Astrocyte of the cerebellum (primary cell): ENCODE measurements at regions not wholly inside any gene's neighbourhood (a gene's known extent, or its start where the extent isn't known, plus 50 kb on each side); places are given as distances from the start of the nearest gene placed in this dataset.

Experiments
- DNase-seq: peaks from one replicate; pipeline ENCODE4 v3.0.0-alpha.2; 2011; ENCODE audit warnings: low read depth
- H3K4me3 ChIP-seq: 2 replicates; pipeline ENCODE4 v1.5.1; 2011; ENCODE audit warnings: mild to moderate bottlenecking, low read depth, low read length, moderate library complexity
- CTCF ChIP-seq: IDR thresholded peaks from 2 replicates; pipeline ENCODE4 v1.5.1; 2012; ENCODE audit warnings: low read length, low read depth, moderate library complexity, mild to moderate bottlenecking; ENCODE audit errors: missing control alignments
- in situ Hi-C: cut with HindIII; loops from 2 replicates; pipeline ENCODE4 v1.10.0; 2017; ENCODE audit warnings: low sequenced_read_pairs

- H3K4me3 ChIP-seq: no peak overlapping the region
- DNase-seq: no peak
- in situ Hi-C loops: no loop called here
- no peak for TF ChIP-seq CTCF
Observed at GRCh38 chr12:92424338-92424737, 278.5 kb upstream of the PLEKHG7 start.

GRCh38 chr12:92421701-92422100 lies 276.1 kb upstream of the BTG1 start:
- DNase-seq: no peak
- H3K4me3 ChIP-seq: no peak overlapping the region
- in situ Hi-C loops: no loop called here
- TF ChIP-seq CTCF: no peak

- in situ Hi-C loops: no loop called here
- no peak for TF ChIP-seq CTCF
- H3K4me3 ChIP-seq: no peak overlapping the region
- no peak for DNase-seq
Observed at GRCh38 chr12:92421042-92421441, 275.4 kb upstream of the BTG1 start.

- in situ Hi-C loops: no loop called here
- no peak overlapping the region for H3K4me3 ChIP-seq
- TF ChIP-seq CTCF: no peak
- no peak for DNase-seq
Observed at GRCh38 chr12:92419201-92419600, 273.6 kb upstream of the BTG1 start.

- in situ Hi-C loops: no loop called here
- TF ChIP-seq CTCF: no peak
- DNase-seq: no peak
- no peak overlapping the region for H3K4me3 ChIP-seq
Observed at GRCh38 chr12:92418381-92418780, 272.7 kb upstream of the BTG1 start.

GRCh38 chr12:92417373-92417772 lies 271.7 kb upstream of the BTG1 start:
- DNase-seq: no peak

More at GRCh38 chr12:92417373-92417772, 271.7 kb upstream of the BTG1 start:
- H3K4me3 ChIP-seq: no peak overlapping the region
- in situ Hi-C loops: no loop called here
- TF ChIP-seq CTCF: no peak
